ENCODE measurements at regions not wholly inside any gene's neighbourhood (a gene's known extent, or its start where the extent isn't known, plus 50 kb on each side); places are given as distances from the start of the nearest gene placed in this dataset.
A peak's percentile ranks its signal among the peaks of the same experiment; 100 is the strongest.
"Not testable (repeated sequence)": the region's sequence is repeated elsewhere in the genome, so short reads cannot be mapped to it uniquely, and the experiment has no call there.

DNA sequence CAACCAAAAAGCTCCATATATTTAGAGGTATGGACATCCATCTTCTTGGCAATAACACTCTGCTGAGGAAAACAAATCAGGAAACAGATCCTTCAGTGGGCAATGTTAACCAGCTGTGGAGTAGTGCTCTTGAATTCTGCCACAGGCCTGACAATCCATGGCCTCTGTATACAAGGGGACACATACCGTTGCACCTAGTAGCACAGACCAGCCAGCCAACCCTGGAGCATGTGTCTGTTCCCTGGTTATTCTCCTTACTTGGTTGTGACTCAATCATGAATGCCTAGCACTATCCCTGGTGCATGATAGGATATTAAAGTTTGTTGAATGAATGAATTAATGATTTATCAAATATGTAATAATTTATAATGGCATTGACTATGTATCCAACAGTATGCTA lies 261.4 kb upstream of the MGAT5 start:
- no peak for DNase-seq
- H3K27ac Mint-ChIP-seq, result no peak overlapping the region; the same call in 1 of the 2 replicates
- peaks cover 49% of the 10 kb centered on the region for H3K4me1 Mint-ChIP-seq (ENCODE audit: low read depth)
- H3K9me3 Mint-ChIP-seq, result no peaks in the 10 kb centered on the region
- no peaks in the 10 kb centered on the region for H3K36me3 Mint-ChIP-seq (ENCODE audit: low read depth)
- peaks cover 4% of the 10 kb centered on the region; the same call in 1 of the 2 replicates for H3K27me3 Mint-ChIP-seq (ENCODE audit: insufficient read depth)
- TF ChIP-seq, protein P1, sequence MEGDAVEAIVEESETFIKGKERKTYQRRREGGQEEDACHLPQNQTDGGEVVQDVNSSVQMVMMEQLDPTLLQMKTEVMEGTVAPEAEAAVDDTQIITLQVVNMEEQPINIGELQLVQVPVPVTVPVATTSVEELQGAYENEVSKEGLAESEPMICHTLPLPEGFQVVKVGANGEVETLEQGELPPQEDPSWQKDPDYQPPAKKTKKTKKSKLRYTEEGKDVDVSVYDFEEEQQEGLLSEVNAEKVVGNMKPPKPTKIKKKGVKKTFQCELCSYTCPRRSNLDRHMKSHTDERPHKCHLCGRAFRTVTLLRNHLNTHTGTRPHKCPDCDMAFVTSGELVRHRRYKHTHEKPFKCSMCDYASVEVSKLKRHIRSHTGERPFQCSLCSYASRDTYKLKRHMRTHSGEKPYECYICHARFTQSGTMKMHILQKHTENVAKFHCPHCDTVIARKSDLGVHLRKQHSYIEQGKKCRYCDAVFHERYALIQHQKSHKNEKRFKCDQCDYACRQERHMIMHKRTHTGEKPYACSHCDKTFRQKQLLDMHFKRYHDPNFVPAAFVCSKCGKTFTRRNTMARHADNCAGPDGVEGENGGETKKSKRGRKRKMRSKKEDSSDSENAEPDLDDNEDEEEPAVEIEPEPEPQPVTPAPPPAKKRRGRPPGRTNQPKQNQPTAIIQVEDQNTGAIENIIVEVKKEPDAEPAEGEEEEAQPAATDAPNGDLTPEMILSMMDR (IDR thresholded peaks at IDR 0.05), result no peak
- no peak overlapping the region for H3K4me3 Mint-ChIP-seq

DNA sequence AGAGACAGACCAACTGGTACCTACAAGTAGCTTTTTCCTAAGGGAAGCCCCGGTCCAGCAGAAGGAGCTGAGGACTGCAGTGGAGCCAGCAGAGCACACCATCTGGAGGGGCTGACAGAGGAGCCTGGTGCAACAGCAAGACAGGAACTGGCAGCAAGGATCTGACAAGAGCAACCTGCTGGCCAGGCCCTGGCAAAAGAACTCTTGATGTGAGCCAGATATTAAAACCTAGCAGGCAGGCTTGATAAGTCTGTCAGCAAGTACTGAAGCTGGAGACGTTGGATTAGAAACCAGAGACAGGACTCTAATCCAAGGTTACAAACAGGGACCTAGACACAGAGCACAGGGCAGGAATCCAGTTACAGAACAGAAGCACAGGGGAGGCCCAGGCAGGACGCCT lies 260.7 kb upstream of the MGAT5 start:
- peaks cover 42% of the 10 kb centered on the region for H3K4me1 Mint-ChIP-seq (ENCODE audit: low read depth)

DNA sequence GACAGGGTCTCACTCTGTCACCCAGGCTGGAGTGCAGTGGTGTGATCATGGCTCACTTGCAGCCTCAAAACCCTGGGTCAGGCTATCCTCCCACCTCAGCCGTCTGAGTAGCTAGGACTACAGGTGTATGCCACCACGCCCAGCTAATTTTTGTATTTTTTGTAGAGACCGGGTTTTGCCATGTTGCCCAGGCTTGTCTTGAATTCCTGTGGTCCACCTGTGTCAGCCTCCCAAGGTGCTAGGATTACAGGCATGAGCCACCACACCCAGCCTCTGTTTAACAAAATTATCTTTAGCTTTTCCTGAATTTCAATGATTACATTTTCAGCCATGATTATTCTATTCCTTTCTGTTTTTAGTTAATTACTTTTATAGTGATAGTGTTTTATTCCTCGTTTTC lies 255.1 kb upstream of the MGAT5 start:
- H3K27me3 Mint-ChIP-seq (ENCODE audit: insufficient read depth); DNase-seq; H3K36me3 Mint-ChIP-seq (ENCODE audit: low read depth); H3K9me3 Mint-ChIP-seq; H3K4me3 Mint-ChIP-seq; H3K27ac Mint-ChIP-seq: not testable (repeated sequence)
- H3K4me1 Mint-ChIP-seq (ENCODE audit: low read depth), result peaks cover 33% of the 10 kb centered on the region

More for the DNA sequence above, 260.7 kb upstream of the MGAT5 start:
- no peaks in the 10 kb centered on the region for H3K36me3 Mint-ChIP-seq (ENCODE audit: low read depth)
- no peaks in the 10 kb centered on the region for H3K9me3 Mint-ChIP-seq
- TF ChIP-seq, protein P1 (IDR thresholded peaks at IDR 0.05), result no peak
- H3K27ac Mint-ChIP-seq, result no peak overlapping the region
- DNase-seq, result no peak
- H3K4me3 Mint-ChIP-seq, result no peak overlapping the region
- peaks cover 4% of the 10 kb centered on the region; the same call in 1 of the 2 replicates for H3K27me3 Mint-ChIP-seq (ENCODE audit: insufficient read depth)

- TF ChIP-seq, protein P1 (IDR thresholded peaks at IDR 0.05), result no peak
- Mint-ChIP-seq H3K27me3 (ENCODE audit: insufficient read depth) (peaks cover 2% of the 10 kb centered on the region), H3K27ac (peak overlapping the region; percentile 87), H3K36me3 (ENCODE audit: low read depth) (peaks cover 7% of the 10 kb centered on the region; the same call in 1 of the 2 replicates), H3K9me3 (no peaks in the 10 kb centered on the region), H3K4me1 (ENCODE audit: low read depth) (peaks cover 44% of the 10 kb centered on the region), H3K4me3 (no peak overlapping the region)
- DNase-seq, result peak; percentile 58
These were observed 251.5 kb upstream of the MGAT5 start for GRCh38 chr2:134002391-134002790.

GRCh38 chr2:134002921-134003320 lies 251.0 kb upstream of the MGAT5 start:
- Mint-ChIP-seq H3K27ac (peak overlapping the region; percentile 87), H3K4me3 (no peak overlapping the region; the same call in 1 of the 2 replicates), H3K27me3 (ENCODE audit: insufficient read depth) (peaks cover 3% of the 10 kb centered on the region), H3K9me3 (no peaks in the 10 kb centered on the region), H3K4me1 (ENCODE audit: low read depth) (peaks cover 44% of the 10 kb centered on the region), H3K36me3 (ENCODE audit: low read depth) (peaks cover 7% of the 10 kb centered on the region; the same call in 1 of the 2 replicates)
- TF ChIP-seq, protein P1 (IDR thresholded peaks at IDR 0.05), result no peak
- DNase-seq, result no peak

- H3K4me3 Mint-ChIP-seq, result no peak overlapping the region
- H3K27me3 Mint-ChIP-seq (ENCODE audit: insufficient read depth), result peaks cover 3% of the 10 kb centered on the region
- no peaks in the 10 kb centered on the region for H3K9me3 Mint-ChIP-seq
- DNase-seq, result no peak
- peaks cover 7% of the 10 kb centered on the region; the same call in 1 of the 2 replicates for H3K36me3 Mint-ChIP-seq (ENCODE audit: low read depth)
- TF ChIP-seq, protein P1 (IDR thresholded peaks at IDR 0.05), result no peak
- no peak overlapping the region for H3K27ac Mint-ChIP-seq
- peaks cover 56% of the 10 kb centered on the region for H3K4me1 Mint-ChIP-seq (ENCODE audit: low read depth)
These were observed 249.4 kb upstream of the MGAT5 start for GRCh38 chr2:134004467-134004866.
